Right lung (tissue), 2 donors: ENCODE measurements at regions not wholly inside any gene's neighbourhood (a gene's known extent, or its start where the extent isn't known, plus 50 kb on each side); places are given as distances from the start of the nearest gene placed in this dataset.
"Not testable (repeated sequence)": the region's sequence is repeated elsewhere in the genome, so short reads cannot be mapped to it uniquely, and the experiment has no call there.

Experiments used
- DNase-seq, 2 donors: peaks; one replicate each; pipeline ENCODE4 v3.0.0-alpha.2; 2013

DNA sequence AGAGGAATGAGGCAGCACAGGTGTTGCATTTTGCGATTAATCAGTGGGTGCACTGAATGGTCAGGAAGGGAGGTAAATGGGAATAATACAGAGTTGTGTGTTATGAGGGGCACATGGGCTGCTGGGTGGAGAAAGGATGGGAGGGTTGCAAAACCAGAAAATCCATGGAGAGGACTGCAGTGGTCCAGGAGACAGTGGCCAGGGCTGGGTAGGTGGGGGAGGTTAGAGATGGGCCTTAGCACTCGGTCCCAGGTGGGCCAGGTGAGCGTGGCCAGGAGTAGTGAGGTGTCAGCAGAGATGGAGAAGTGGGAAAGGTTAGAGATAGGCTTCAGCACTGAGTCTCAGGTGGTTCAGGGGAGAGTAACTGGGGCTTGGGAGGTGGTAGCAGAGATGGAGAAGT lies 399.1 kb upstream of the LARGE1 start:
- DNase-seq, result no peak

DNA sequence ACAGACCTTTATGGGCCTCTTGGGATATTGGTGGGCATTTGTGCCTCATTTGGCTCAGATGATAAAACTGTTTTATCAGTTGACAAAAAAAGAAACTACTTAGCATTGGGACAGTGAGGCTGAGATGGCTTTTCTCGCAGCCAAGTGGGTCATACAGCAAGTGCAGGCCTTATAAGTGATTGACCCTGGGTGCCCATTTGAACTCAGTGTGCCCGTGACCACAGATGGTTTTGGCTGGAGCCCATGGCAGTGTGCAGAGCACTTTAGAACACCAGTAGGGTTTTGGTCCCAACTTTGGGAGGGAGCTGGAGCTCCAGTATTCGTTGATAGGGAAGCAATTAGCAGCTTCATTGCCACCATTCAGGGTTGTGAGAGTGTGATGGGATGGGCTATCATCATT lies 404.5 kb upstream of the LARGE1 start:
- DNase-seq, result no peak

DNA sequence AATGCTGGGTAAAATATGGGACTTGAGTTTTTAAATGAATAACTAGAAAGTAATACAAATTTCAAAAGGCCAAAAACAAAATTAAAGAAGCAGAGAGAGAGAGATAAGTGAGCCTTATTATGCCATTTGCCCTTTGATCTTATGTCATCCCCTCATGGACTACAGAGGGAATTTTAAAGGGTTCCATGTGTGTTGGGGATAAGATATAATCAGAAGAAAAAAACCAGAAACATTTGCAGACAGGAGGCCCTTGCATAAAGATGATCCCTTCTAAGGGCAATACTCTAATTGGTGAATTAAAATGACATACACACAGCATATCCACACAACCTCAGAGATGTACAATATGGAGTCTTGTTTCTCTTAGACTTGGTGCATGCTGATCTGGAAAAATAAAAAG lies 406.6 kb upstream of the LARGE1 start:
- no peak for DNase-seq

DNA sequence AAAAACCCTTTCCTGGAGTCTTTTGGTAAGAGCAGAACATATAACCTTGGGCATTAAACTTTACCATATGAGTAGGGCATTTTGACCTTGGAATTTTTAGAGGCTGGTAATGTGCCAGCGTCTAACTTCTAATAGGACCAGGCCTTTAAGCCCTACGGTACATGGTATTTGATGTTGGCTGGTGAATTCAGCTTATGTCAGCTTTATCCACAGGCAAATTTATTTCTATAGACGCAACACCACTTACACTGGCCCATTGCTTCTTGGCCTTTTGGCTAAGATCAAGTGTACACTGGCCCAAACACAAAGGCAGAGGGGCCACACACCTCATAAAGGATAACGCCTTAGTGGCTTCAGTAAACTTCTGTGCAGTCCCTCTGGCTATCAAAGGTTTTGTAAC lies 410.2 kb upstream of the LARGE1 start:
- no peak for DNase-seq

DNA sequence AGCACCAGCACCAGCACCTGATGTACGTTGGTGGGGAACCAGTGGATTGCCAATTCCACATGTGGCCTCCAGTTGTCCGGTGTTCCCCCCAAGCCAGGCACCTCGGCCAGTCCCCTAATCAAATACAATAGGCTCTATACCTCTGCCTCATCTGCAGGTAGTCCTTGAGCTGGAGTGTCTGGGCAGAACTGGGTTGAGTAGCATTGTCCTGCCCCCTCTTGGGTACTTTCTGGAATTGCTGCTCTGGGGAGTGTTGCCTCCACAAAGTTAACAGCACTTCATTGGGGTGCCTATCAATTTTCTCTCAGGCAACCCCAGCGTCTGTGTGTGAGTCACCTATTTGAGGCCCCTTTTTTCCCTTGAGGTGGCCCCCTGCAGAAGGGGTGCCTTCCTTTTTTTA lies 413.0 kb upstream of the LARGE1 start:
- no peak for DNase-seq

DNA sequence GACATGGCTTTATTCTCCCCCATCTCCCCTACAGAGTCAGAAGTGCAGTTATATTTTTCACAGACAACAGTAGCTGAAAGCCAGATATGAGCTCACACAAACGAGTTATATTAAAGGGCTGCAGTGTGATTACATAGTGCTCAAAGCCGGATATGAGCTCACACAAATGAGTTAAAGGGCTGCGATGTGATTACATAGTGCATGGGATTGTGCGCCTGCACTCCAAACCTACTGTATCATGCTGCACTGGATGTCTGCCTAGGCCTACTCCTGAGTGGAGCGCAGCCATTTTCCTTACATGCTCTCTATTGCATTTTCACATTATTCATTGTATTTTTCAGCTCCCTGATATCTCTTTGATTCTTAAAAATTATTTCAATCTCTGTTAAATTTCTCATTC lies 414.6 kb upstream of the LARGE1 start:
- DNase-seq, result no peak

DNA sequence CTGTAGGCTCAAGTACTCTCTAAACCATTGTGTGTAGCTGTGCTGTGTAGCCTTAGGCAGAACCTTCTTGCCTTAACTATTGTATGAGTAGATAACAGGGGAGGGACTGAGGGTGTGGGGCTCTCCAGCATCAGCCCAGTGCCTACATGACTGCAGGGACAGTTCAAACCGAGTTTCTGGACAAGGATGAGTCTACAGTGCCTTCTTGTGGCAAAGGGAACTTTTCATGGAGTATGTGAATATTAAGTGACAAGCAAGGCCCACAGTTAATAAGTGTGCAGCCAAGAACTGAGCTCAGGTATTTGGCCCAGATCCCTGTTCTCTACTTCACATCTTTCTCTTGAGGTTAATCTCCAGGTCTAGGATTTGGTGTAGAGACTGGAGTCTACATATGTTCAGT lies 424.4 kb upstream of the LARGE1 start:
- no peak for DNase-seq

DNA sequence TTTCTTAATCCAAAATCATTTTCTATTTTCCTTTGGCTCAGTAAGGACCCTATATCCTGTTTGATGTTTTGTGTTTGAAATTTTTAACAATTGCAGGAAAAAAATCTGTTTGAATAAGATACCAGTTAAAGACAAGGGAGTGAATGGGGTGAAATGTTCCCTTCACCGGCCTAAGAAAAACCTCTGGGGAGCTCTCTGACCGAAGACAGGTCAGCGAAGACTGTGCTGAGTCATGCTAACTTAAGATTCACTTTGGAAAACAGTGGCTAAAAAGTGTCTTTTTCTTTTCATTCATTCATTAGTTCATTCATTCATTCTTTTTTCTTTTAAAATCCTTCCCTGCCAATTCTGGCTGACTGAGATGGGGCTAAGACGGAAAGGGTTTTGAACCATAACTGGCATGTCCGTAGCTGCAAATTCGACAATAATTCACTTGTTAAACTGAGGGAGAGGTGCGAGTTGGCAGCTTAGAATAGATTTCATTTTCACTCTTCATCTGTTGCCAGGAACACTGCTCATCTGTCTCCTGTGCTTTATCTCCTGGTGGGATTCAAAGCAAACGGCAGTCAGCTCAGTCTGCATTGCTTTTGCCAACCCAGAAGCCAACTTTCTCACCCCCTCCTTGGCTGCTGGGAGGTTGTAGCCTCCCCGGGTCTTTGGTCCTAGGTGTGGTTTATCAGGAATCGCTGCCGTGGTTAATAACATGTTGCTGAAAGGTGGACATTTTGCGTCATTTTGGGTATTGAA lies 434.0 kb upstream of the LARGE1 start:
- no peak for DNase-seq

DNA sequence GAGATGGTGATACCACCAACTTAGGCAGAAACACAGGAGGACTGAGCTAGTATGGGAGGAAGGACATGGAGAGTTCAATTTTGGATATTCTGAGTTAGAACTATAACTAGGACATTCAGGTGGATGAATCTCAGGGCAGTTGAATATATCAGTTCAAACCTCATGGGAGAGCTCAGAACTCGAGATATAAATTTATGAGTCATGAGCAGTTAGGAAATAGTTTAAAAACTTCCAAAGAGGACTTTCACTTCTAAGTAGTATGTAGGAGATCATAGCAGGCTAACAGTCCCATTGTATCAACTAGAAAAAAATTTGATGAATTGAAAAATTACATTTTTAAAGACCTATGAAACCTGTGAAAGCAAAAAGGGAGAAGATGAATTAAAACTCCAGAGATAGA lies 436.2 kb upstream of the LARGE1 start:
- no peak for DNase-seq

DNA sequence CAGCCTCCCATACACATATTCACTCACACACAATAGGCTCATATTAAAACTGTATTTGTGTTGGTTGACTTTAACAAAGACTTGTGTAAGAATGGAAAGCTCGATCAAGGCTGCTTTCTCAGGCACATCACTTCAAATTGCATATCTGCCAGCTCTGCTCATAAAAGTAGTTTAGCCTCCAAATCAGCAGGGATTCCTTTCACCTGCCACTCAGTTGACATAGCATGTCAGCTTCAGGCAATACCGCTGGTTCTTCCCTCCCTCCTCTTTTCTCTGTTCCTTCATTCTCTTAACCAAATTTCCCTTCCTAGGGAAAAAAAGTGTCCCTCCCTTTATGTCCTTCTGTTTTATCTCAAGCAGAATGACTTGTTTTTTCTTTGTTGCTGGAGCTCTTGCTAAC lies 450.4 kb upstream of the LARGE1 start:
- no peak for DNase-seq

DNA sequence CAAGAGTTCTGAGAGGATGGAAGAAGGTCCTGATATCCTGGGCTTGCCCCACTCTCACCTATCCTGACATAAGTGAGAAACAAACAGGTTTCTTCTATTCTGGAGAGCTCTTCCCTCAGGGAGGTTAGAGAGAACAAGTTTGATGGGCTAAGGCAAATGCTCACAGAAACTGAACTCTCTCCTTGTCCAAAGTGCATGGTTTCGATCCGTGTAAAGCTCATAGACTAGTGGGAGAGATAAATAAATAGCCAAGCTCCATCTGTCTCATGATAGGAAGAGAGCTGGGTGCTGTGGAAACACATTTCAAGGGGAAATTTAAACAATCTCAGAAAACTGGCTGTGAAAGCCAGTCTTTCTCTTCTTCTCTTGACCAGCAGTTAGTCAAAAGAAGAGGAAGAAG lies 459.5 kb upstream of the LARGE1 start:
- no peak for DNase-seq

DNA sequence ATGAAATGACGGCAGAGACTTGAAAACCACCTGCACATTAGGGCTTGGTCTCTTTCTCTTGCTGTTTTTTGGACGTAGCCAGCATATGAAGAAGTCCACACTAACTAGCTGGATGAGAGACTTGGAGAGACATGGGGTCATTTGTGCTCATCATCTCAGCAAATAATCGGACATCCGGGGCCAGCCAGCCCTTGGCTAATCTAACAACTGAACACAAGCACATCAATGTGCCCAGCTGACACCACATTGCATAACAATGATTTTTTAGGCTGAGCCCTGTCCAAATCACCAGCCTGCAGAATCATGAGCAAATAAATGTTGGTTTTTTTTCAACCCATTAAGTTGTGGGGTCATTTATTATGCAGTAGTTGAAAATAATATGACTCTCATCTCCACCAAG lies 460.3 kb upstream of the LARGE1 start:
- no peak for DNase-seq

DNA sequence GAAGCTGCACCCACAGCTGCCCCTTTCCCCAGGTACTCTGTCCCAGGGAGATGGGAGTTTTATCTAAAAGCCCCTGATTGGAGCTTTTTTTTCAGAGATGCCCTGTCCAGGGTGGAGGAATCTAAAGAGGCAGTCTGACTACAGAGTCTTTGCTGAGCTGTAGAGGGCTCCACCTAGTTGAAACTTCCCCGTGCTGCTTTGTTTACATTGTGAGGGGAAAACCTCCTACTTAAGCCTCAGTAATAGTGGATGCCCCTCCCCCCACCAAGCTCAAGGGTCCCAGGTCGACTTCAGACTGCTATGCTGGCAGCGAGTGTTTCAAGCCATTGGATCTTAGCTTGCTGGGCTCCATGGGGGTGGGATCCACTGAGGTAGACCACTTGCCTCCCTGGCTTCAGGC lies 470.1 kb upstream of the LARGE1 start:
- no peak for DNase-seq

DNA sequence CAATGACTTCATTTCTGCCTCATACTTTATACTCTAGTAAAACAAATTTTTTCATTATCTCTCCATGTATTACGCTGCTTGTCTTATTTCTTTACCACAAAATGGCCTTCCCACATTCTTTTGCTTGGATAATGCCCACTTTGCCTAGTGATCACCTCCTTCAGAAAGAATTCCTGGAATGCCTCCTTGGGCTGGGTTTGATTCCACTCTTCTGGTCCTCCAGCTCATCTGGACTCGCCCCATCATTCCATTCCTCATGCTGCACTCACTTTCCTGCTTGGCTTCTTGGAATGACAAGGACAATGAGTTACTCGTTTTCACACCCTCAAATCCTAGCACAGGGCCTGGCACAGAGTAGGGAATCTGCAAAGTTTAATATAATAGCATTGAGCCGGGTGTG lies 475.1 kb upstream of the LARGE1 start:
- no peak for DNase-seq

DNA sequence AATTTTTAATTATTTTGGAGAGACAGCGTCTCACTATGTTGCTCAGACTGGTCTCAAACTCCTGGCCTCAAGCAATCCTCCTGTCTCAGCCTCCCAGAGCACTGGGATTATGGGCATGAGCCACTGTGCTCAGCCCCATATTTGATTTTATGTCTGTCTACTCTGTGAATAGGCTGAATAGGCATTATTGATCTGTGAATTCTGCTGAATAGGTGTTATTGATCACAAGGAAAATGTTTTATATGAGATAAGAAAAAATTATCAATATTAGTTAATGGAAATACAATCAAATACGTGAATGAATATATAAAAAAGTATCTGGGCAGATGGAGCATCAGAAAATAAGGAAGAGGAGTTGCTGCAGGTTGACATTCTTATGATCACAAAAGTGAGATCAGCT lies 483.4 kb upstream of the LARGE1 start:
- DNase-seq, result no peak

DNA sequence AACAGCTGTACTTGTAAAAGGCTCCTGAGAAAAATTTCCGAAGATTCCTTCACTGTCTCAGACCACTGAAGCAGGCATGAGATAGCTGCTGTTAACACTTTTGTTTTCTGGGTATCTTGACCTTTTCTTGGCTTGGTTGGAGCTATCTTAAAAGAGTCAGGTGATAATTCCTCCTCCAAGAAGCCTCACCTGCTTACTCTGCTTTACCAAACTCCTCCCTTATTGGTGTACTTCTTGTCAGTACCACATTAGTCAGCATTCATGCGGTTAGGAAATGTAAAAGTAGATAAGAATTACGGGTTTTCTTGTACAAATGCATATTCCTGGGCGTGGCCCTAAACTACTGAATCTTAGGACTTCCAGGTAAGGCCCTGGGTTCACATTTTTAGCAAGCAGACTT lies 489.8 kb upstream of the LARGE1 start:
- DNase-seq, result no peak

DNA sequence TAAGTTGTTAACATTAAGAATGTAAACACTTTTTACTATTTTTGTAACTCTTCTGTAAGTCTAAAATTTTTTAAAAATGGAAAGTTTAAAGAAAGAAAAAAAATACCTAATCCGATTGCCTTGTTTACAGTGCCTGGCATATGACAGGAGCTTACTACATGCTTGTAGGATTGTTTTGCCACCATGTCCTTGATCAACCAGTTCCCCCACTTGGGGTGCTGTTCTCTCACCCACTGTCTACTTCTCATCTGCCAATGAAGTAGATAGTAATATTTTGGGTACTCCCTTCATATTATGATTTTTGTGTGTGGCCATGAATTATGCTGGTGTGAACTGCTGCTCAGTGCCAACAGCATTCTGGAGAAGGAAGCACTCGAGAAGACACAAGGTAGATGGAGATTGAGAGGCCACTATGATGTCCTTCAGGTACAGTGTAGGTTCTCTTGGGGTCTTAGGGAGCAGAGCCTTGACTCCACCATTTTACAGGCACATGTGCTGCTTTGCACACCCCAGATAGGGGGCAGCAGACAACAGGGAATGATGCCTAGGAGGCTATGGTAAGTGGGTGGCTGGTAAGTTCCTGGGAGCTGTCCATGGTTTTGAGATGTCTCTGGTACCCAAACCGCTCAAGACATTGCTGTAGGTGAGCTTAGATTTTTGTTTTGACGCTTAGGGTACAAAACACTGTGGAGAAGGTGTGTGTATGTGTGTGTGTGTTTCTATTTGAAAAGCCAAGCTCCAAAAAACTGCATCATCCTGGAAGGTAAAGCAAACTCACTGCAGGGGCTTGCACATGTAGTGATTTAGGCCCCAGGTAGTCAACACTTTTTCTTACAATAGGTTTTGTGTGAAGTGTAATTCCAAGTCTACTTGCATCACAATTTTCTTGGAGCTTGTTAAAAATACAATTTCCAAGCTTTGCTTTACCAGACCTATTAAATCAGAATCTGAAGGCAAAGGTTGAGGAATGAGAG lies 494.5 kb upstream of the LARGE1 start:
- peak; percentile 31 to 47 for DNase-seq

DNA sequence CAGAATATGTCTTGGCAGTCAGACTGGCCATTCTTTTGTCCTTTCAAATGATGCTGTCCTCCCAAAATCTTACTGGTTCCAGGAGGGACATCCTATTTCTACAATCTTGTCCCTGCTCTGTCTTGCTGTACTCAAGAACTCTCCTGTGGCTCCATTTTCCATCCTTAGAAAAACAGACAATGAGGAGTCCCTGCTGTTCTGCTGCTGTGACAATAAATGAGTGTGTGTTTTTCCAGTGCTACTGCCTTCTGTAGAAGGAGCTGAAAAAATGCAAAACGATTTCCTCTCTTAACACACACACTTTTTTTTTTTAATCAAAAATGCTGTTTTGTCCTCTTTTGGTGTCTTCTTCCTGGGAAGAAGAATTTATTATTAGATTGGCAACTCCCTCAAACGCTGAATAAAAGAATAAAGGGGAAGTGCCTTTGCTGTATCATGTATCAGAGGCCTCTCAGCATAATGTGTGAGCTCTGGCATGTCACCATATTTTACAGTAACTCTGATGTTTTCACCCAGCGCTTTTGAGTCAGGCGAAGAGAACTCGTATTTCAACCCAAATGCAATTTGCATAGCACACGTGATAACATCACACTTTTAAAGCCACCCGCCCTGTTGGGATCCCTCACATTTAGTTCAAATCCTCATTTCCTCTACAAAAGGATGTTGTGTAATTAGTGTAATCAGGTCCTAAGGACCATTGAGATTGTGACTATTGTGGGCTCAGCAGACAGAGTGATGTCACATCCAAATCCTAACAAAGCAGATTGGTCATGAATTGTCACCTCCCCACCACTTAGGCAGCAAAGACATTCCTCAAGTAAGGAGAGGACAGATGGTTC lies 496.0 kb upstream of the LARGE1 start:
- no peak for DNase-seq

DNA sequence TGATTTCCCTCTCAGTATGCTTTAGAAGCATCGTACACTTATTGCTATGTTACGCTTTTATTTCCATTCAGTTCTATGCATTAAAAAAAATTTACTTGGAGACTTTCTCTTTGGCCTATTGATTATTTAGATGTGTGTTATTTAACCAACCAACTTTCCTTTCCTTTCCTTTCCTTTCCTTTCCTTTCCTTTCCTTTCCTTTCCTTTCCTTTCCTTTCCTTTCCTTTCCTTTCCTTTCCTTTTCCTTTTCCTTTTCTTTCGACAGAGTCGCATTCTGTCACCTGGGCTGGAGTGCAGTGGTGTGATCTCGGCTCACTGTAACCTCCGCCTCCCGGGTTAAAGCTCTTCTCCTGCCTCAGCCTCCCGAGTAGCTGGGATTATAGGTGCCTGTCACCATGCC lies 502.7 kb upstream of the LARGE1 start:
- DNase-seq, result not testable (repeated sequence)

DNA sequence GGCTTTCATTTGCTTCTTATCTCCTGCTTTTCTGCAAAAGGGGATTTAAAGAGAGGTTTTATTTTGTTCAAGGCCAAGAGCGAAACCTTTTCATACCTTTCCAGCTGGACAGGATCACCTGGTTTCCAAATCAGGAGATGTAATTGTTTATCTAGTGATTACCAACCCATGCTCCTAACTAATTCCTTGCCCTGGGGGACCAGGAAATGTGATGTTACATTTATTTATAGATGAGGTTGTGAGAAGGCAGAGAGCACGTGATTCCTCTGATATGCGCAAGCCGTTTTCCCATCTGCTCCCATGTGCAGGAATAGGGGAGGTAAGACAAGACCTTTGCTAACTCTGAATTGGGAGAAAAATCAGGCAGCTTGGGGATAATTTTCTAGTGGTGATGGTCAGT lies 507.2 kb upstream of the LARGE1 start:
- no peak for DNase-seq

DNA sequence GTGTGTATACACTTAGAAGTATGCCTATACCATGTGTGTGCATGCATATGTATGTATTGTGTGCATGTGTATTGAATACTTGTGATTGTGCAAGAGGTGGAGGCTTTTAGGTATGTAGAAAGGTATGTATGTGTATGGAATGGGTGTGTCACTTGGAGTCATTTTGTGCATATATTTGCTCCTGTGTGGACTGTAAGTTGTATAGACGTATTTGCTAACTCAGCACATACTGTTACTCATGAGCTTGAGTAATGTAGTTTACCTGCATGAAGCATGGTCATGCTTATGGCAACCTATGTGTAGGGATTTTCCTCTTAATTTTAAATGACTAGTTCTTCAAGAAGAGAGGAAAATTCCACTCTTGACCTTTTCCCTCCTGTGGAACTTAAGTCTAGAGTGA lies 507.6 kb upstream of the LARGE1 start:
- no peak for DNase-seq

DNA sequence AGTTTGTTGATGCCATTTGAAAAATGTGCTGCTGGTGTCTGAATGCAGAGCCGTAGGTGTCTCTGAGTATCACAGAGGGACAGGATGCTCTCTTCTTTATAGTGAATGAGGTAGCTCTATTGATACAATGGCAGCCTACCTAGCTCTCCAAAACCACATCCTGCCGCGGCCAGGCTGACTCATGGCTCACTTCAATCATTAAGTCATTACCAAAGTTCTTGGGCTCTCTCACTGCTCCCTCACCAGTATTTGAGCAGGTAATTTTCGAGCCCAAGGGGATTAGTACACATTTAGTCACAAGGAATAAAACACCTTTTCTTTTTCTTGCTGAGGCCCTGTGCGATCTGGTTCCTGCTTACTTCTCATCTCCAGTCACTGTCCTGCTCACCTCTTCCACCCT lies 509.0 kb upstream of the LARGE1 start:
- no peak for DNase-seq
